Peyer's patch (tissue), 4 donors: ENCODE measurements at regions not wholly inside any gene's neighbourhood (a gene's known extent, or its start where the extent isn't known, plus 50 kb on each side); places are given as distances from the start of the nearest gene placed in this dataset.

ENCODE experiments used
- CTCF ChIP-seq, 6 experiments: fragments of 450-650 bp in 4 of 6; fragments of 200-600 bp in 2 of 6; sonication (generic) in 1 of 6; IDR thresholded peaks; one replicate each; pipeline ENCODE4 v1.5.1; 2017 to 2019; ENCODE audit warnings: antibody characterized with exemption in 6 of 6, mild to moderate bottlenecking in 3 of 6, moderate library complexity in 1 of 6
- POLR2A ChIP-seq, 2 donors: fragments of 450-650 bp; IDR thresholded peaks; one replicate each; pipeline ENCODE4 v1.5.1; 2017; ENCODE audit warnings: antibody characterized with exemption in 2 of 2, mild to moderate bottlenecking in 2 of 2, moderate library complexity in 2 of 2

GRCh38 chr3:36258421-36258820 lies 121.9 kb upstream of the STAC start:
- TF ChIP-seq CTCF (IDR thresholded peaks at IDR 0.05) (no peak), POLR2A (IDR thresholded peaks at IDR 0.05) (no peak)
